ENCODE measurements at regions not wholly inside any gene's neighbourhood (a gene's known extent, or its start where the extent isn't known, plus 50 kb on each side); places are given as distances from the start of the nearest gene placed in this dataset.

GRCh38 chr1:166721145-166721544 lies 118.1 kb upstream of the POGK start:
- TF ChIP-seq CTCF (IDR thresholded peaks at IDR 0.05; ENCODE audit: insufficient read depth, low read length) (no peak), POLR2AphosphoS5 (IDR thresholded peaks at IDR 0.05; ENCODE audit: low read depth) (no peak), SPI1 (IDR thresholded peaks at IDR 0.05; ENCODE audit: borderline replicate concordance, low read depth) (no peak)
